IMR-90 (cell line): ENCODE measurements at regions not wholly inside any gene's neighbourhood (a gene's known extent, or its start where the extent isn't known, plus 50 kb on each side); places are given as distances from the start of the nearest gene placed in this dataset.

ENCODE experiments used
- MAZ ChIP-seq: IDR thresholded peaks from 2 replicates; pipeline ENCODE4 v1.6.1; 2012; ENCODE audit warnings: low read depth, mild to moderate bottlenecking, low read length, improper control_type of control experiment, moderate library complexity, borderline replicate concordance
- RAD21 ChIP-seq: IDR thresholded peaks from 2 replicates; pipeline ENCODE4 v1.6.1; 2012; ENCODE audit warnings: low read length, improper control_type of control experiment
- TF ChIP-seq, protein P1 (sequence below): fragments of 150-350 bp; IDR thresholded peaks from 2 replicates; pipeline ENCODE4 v1.6.1; 2016; ENCODE audit warnings: low read depth, mild to moderate bottlenecking, low read length, moderate library complexity, borderline replicate concordance

DNA sequence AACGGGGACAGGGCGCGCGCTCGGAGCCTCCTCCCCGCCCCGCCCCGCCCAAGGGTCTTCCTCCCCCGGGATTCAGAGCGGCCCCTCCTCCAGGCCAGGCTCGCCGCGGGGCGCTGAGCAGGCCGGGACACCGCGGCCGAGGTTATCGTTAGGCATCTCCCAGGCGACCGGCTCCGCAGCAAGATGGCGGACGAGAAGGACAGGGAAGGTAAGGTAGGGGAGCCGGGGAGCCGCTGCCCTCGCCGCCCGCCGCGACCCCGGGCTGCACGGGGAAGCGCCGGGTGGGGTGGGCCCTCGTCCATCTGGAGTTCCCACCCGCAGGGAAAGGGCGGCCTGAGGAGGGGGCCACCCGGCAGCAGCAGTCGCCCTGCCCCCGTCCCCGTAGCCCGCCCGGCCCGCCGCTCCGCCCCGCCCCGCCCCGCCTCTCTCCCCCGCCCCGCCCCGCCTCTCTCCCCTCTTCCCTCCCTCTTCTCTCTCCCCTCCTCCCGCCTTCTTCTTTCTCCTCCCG lies 105.9 kb upstream of the HNRNPU start (continued):
- TF ChIP-seq, protein P1, sequence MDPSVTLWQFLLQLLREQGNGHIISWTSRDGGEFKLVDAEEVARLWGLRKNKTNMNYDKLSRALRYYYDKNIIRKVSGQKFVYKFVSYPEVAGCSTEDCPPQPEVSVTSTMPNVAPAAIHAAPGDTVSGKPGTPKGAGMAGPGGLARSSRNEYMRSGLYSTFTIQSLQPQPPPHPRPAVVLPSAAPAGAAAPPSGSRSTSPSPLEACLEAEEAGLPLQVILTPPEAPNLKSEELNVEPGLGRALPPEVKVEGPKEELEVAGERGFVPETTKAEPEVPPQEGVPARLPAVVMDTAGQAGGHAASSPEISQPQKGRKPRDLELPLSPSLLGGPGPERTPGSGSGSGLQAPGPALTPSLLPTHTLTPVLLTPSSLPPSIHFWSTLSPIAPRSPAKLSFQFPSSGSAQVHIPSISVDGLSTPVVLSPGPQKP = no peak
- TF ChIP-seq RAD21 (no peak), MAZ (no peak)
